Endothelial cell of umbilical vein (primary cell): ENCODE measurements at regions not wholly inside any gene's neighbourhood (a gene's known extent, or its start where the extent isn't known, plus 50 kb on each side); places are given as distances from the start of the nearest gene placed in this dataset.

Experiments
- BruUV-seq: library from RNA; stranded (reverse); fragments of 400-500 nt; replicated peaks from 2 replicates; lab custom pipeline; 2021; lab: Mats Ljungman, UMichigan
- CTCF ChIA-PET: fragments of 300-600, 350-600 bp; sonication (Branson Sonifier 250); formaldehyde crosslinking; loops from one replicate; lab custom pipeline; 2021; ENCODE audit warnings: antibody characterized with exemption, inconsistent platforms; lab: Charles Lee
- POLR2A ChIA-PET: fragments of 300-600, 350-600 bp; sonication (Branson Sonifier 250); formaldehyde crosslinking; loops from one replicate; lab custom pipeline; 2021; ENCODE audit warnings: antibody characterized with exemption, inconsistent platforms; lab: Charles Lee
- DNase-seq: peaks from one replicate; pipeline ENCODE4 v3.0.0-alpha.2; 2011; ENCODE audit warnings: low read depth, low spot score
- FAIRE-seq: peaks from 2 replicates; lab custom pipeline; 2011; peaks lifted over from hg19 to GRCh38; lab: Jason Lieb, UNC
- H2AFZ ChIP-seq: 2 replicates; pipeline ENCODE4 v1.6.0; 2012; ENCODE audit warnings: low read depth, low read length, control low read depth, inconsistent platforms
- H3K27ac ChIP-seq: 2 replicates; pipeline ENCODE4 v1.5.1; 2011; ENCODE audit warnings: low read depth, mild to moderate bottlenecking, control low read depth, low read length, moderate library complexity; ENCODE audit not compliant: insufficient read depth
- H3K27me3 ChIP-seq, 2 experiments: 2 replicates each; pipeline versions ENCODE4 v1.6.0 to v1.6.1; 2011; ENCODE audit warnings: low read length in 2 of 2, mixed read lengths in 1 of 2; ENCODE audit not compliant: control insufficient read depth in 2 of 2, insufficient read depth in 2 of 2
- H3K36me3 ChIP-seq, 2 experiments: 2 replicates in 1 of 2; 3 replicates in 1 of 2; pipeline ENCODE4 v1.5.1; 2011; ENCODE audit warnings: low read length in 2 of 2, mild to moderate bottlenecking in 1 of 2, moderate library complexity in 1 of 2; ENCODE audit not compliant: control insufficient read depth in 2 of 2, insufficient read depth in 2 of 2; ENCODE audit errors: extremely low read depth in 1 of 2
- H3K4me1 ChIP-seq: 3 replicates; pipeline ENCODE4 v1.5.1; 2011; ENCODE audit warnings: mild to moderate bottlenecking, low read length; ENCODE audit not compliant: control insufficient read depth, insufficient read depth; ENCODE audit errors: extremely low read depth
- H3K4me2 ChIP-seq: 2 replicates; pipeline ENCODE4 v1.6.1; 2011; ENCODE audit warnings: low read length, control low read depth, mixed read lengths; ENCODE audit not compliant: insufficient read depth
- H3K4me3 ChIP-seq, 3 experiments: fragments of 200-600 bp in 1 of 3; sonication (generic), shearing (Covaris generic) in 1 of 3; replicated peaks in 1 of 3; 2 replicates each; pipeline ENCODE4 v1.5.1; 2011 to 2016; ENCODE audit warnings: control low read depth in 3 of 3, low read length in 3 of 3, mild to moderate bottlenecking in 2 of 3, inconsistent platforms in 1 of 3, low read depth in 1 of 3, moderate library complexity in 1 of 3; ENCODE audit not compliant: insufficient read depth in 1 of 3
- H3K79me2 ChIP-seq: 2 replicates; pipeline ENCODE4 v1.6.0; 2012; ENCODE audit warnings: low read length, inconsistent platforms; ENCODE audit not compliant: control insufficient read depth, insufficient read depth
- H3K9ac ChIP-seq: replicated peaks from 2 replicates; pipeline ENCODE3; 2011; ENCODE audit warnings: low read length, control low read depth; ENCODE audit not compliant: insufficient read depth; ENCODE audit errors: extremely low read depth
- H3K9me1 ChIP-seq: replicated peaks from 3 replicates; pipeline ENCODE4 v1.6.0; 2011; ENCODE audit warnings: mild to moderate bottlenecking, low read length; ENCODE audit not compliant: control insufficient read depth, insufficient read depth; ENCODE audit errors: extremely low read depth
- H3K9me3 ChIP-seq: replicated peaks from 2 replicates; pipeline ENCODE4 v1.5.1; 2012; ENCODE audit warnings: low read length, inconsistent platforms; ENCODE audit not compliant: control insufficient read depth, insufficient read depth
- H4K20me1 ChIP-seq: replicated peaks from 2 replicates; pipeline ENCODE3; 2011; ENCODE audit warnings: mild to moderate bottlenecking, low read length; ENCODE audit not compliant: control insufficient read depth, insufficient read depth; ENCODE audit errors: extremely low read depth
- CTCF ChIP-seq, 2 donors: IDR thresholded peaks; 1 replicate in 1 of 2; 2 replicates in 1 of 2; pipeline ENCODE4 v1.5.1; 2011; ENCODE audit warnings: low read length in 2 of 2, mild to moderate bottlenecking in 2 of 2, moderate library complexity in 2 of 2, control low read depth in 1 of 2, inconsistent platforms in 1 of 2, low read depth in 1 of 2; ENCODE audit not compliant: insufficient read depth in 1 of 2; ENCODE audit errors: extremely low read depth in 1 of 2
- EZH2 ChIP-seq: IDR thresholded peaks from 2 replicates; pipeline ENCODE4 v1.6.1; 2012; ENCODE audit warnings: borderline replicate concordance, low read depth, mild to moderate bottlenecking, moderate library complexity, low read length, inconsistent platforms; ENCODE audit not compliant: severe bottlenecking
- FOS ChIP-seq: IDR thresholded peaks from 2 replicates; pipeline ENCODE4 v1.6.1; 2011; ENCODE audit warnings: mild to moderate bottlenecking, low read length, moderate library complexity, borderline replicate concordance; ENCODE audit not compliant: insufficient read depth
- GATA2 ChIP-seq: IDR thresholded peaks from 2 replicates; pipeline ENCODE4 v1.7.0; 2011; ENCODE audit warnings: low read depth, mild to moderate bottlenecking, moderate library complexity, mixed read lengths, low read length; ENCODE audit not compliant: insufficient read length, insufficient read depth
- JUN ChIP-seq: IDR thresholded peaks from 2 replicates; pipeline ENCODE4 v1.6.1; 2011; ENCODE audit warnings: borderline replicate concordance, low read depth; ENCODE audit not compliant: insufficient read length, insufficient read depth
- MYC ChIP-seq: IDR thresholded peaks from one replicate; pipeline ENCODE4 v1.6.1; 2011; ENCODE audit warnings: mild to moderate bottlenecking, low read depth, low read length
- POLR2A ChIP-seq: IDR thresholded peaks from 2 replicates; pipeline ENCODE4 v1.6.1; 2012; ENCODE audit warnings: low read depth, mild to moderate bottlenecking, control low read depth, low read length
- POLR2AphosphoS5 ChIP-seq: IDR thresholded peaks from 2 replicates; pipeline ENCODE4 v1.6.1; 2012; ENCODE audit warnings: low read depth, mild to moderate bottlenecking, control low read depth, low read length, moderate library complexity; ENCODE audit not compliant: insufficient read depth
- dilution Hi-C: fragments of 300-500 bp; cut with MboI; formaldehyde crosslinking; loops from one replicate; pipeline ENCODE4 v1.15.0; 2019; ENCODE audit warnings: low sequenced_read_pairs; ENCODE audit not compliant: extremely low pct_ligation_motif_present
- intact Hi-C: fragments of 100-400 bp; cut with micrococcal nuclease; formaldehyde crosslinking; loops from one replicate; pipeline ENCODE4 v1.10.0; 2022
- TF ChIP-seq, protein P1 (sequence below): IDR thresholded peaks from 2 replicates; pipeline ENCODE4 v1.6.1; 2011; ENCODE audit not compliant: insufficient read depth, insufficient read length

GRCh38 chr13:21232196-21232595 is 55.7 kb downstream of the MRPL57 start:
- dilution Hi-C loops (no loop called here), intact Hi-C loops (no loop called here)
- POLR2A ChIA-PET = no interaction called here
- Histone ChIP-seq H3K4me2 (no peak overlapping the region), H4K20me1 (no peaks in the 10 kb centered on the region), H3K4me3 (no peak overlapping the region), H3K9me1 (no peaks in the 10 kb centered on the region), H3K79me2 (no peaks in the 10 kb centered on the region), H3K36me3 (no peaks in the 10 kb centered on the region), H3K27me3 (peaks cover 12 to 16% of the 10 kb centered on the region in 2 experiments), H3K9ac (no peak overlapping the region), H3K27ac (no peak overlapping the region), H3K4me1 (no peaks in the 10 kb centered on the region), H2AFZ (no peak overlapping the region), H3K9me3 (no peaks in the 10 kb centered on the region)
- CTCF ChIA-PET = interaction anchor here (1.2 kb wide), 1 partner anchor 9 kb away, joined by 4 read pairs; no protein-coding TSS in a partner anchor
- TF ChIP-seq EZH2 = no peak
- no peak for TF ChIP-seq POLR2A
- TF ChIP-seq MYC = no peak
- TF ChIP-seq GATA2 = no peak
- TF ChIP-seq FOS = no peak
- TF ChIP-seq POLR2AphosphoS5 = no peak
- no peak for TF ChIP-seq CTCF (IDR thresholded peaks at IDR 0.05; ENCODE audit: extremely low read depth in 1 of 2, insufficient read depth in 1 of 2, low read depth in 1 of 2, low read length in 2 of 2)
- TF ChIP-seq, protein P1, sequence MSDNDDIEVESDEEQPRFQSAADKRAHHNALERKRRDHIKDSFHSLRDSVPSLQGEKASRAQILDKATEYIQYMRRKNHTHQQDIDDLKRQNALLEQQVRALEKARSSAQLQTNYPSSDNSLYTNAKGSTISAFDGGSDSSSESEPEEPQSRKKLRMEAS = no peak
- TF ChIP-seq JUN = no peak
- BruUV-seq = no TSS peak
- FAIRE-seq (no peak), DNase-seq (no peak)
